MM.1S (cell line): ENCODE measurements at regions not wholly inside any gene's neighbourhood (a gene's known extent, or its start where the extent isn't known, plus 50 kb on each side); places are given as distances from the start of the nearest gene placed in this dataset.
"Not testable (repeated sequence)": the region's sequence is repeated elsewhere in the genome, so short reads cannot be mapped to it uniquely, and the experiment has no call there.

ENCODE experiments used
- DNase-seq: peaks from one replicate; pipeline ENCODE4 v3.0.0-alpha.2; 2015
- H2AFZ ChIP-seq: fragments of 300-600 bp; sonication (generic); 2 replicates; pipeline ENCODE4 v1.6.0; 2016; ENCODE audit warnings: antibody characterized with exemption, low read length
- H3F3A ChIP-seq: fragments of 300-600 bp; sonication (generic); 2 replicates; pipeline ENCODE4 v1.6.1; 2016; ENCODE audit warnings: mild to moderate bottlenecking, antibody characterized with exemption, low read length, moderate library complexity, mixed read lengths; ENCODE audit not compliant: insufficient read depth
- H3K27ac ChIP-seq: fragments of 300-600 bp; sonication (generic); 2 replicates; pipeline ENCODE4 v1.5.1; 2016; ENCODE audit warnings: mild to moderate bottlenecking, low read length
- H3K27me3 ChIP-seq: fragments of 300-600 bp; sonication (generic); replicated peaks from 2 replicates; pipeline ENCODE4 v1.6.0; 2016; ENCODE audit warnings: low read length; ENCODE audit not compliant: insufficient read depth
- H3K36me3 ChIP-seq: fragments of 300-600 bp; sonication (generic); replicated peaks from 2 replicates; pipeline ENCODE4 v1.6.1; 2016; ENCODE audit warnings: mild to moderate bottlenecking, low read length, mixed read lengths; ENCODE audit not compliant: insufficient read depth
- H3K4me1 ChIP-seq: fragments of 300-600 bp; sonication (generic); 2 replicates; pipeline ENCODE4 v1.6.1; 2016; ENCODE audit warnings: low read length, mixed read lengths
- H3K4me2 ChIP-seq: fragments of 300-600 bp; sonication (generic); 2 replicates; pipeline ENCODE4 v1.6.0; 2016; ENCODE audit warnings: low read depth, low read length
- H3K4me3 ChIP-seq: fragments of 300-600 bp; sonication (generic); 2 replicates; pipeline ENCODE4 v1.5.1; 2016; ENCODE audit warnings: low read length, mixed read lengths
- H3K79me2 ChIP-seq: fragments of 300-600 bp; sonication (generic); 2 replicates; pipeline ENCODE4 v1.6.1; 2016; ENCODE audit warnings: mixed run types, low read length, mixed read lengths
- H3K9ac ChIP-seq: fragments of 300-600 bp; sonication (generic); 2 replicates; pipeline ENCODE4 v1.6.1; 2016; ENCODE audit warnings: low read length, mixed read lengths
- H3K9me2 ChIP-seq: fragments of 300-600 bp; sonication (generic); replicated peaks from 2 replicates; pipeline ENCODE4 v1.6.1; 2016; ENCODE audit warnings: mild to moderate bottlenecking, low read length, mixed read lengths; ENCODE audit not compliant: insufficient read depth
- H3K9me3 ChIP-seq: fragments of 300-600 bp; sonication (generic); replicated peaks from 2 replicates; pipeline ENCODE4 v1.6.1; 2016; ENCODE audit warnings: mild to moderate bottlenecking, low read length, mixed read lengths; ENCODE audit not compliant: insufficient read depth
- H4K20me1 ChIP-seq: fragments of 300-600 bp; sonication (generic); 2 replicates; pipeline ENCODE4 v1.6.1; 2016; ENCODE audit warnings: mild to moderate bottlenecking, low read length, moderate library complexity, mixed read lengths; ENCODE audit not compliant: insufficient read depth
- CTCF ChIP-seq: fragments of 300-600 bp; sonication (generic); IDR thresholded peaks from 2 replicates; pipeline ENCODE4 v1.5.1; 2016; ENCODE audit warnings: antibody characterized with exemption, low read length, mixed read lengths
- EZH2 ChIP-seq: fragments of 300-600 bp; sonication (generic); optimal IDR thresholded peaks from 2 replicates; pipeline ENCODE3; 2017; ENCODE audit warnings: low read depth, mild to moderate bottlenecking, antibody characterized with exemption, low read length, mixed read lengths
- EZH2phosphoT487 ChIP-seq: fragments of 300-600 bp; sonication (generic); IDR thresholded peaks from 2 replicates; pipeline ENCODE4 v1.6.1; 2018; ENCODE audit warnings: antibody characterized with exemption, low read length

- TF ChIP-seq CTCF (no peak), EZH2 (no peak), EZH2phosphoT487 (no peak)
- H3K9ac ChIP-seq = no peak overlapping the region
Observed at GRCh38 chr18:38494065-38494464, 928.5 kb upstream of the CELF4 start.

DNA sequence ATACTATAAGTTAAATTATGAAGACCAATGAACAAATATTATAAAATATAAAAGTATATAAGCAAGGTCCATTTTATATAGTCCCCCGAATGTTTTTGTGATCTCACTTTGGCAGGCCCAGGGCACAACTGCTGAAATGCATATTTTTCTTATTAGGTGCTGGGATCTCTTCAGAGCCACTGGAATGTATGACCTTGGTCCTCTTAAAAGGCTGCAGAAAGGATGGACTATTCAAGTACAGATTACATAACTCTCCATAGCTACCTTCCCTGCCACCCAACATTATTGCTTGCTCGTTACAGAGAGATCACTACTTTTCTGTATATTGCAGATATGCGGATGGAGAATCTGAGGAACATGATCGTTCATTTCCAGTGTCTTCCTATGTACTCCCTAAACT lies 925.6 kb upstream of the CELF4 start:
- H3K27ac ChIP-seq = no peak overlapping the region
- no peaks in the 10 kb centered on the region for H3K4me1 ChIP-seq
- no peaks in the 10 kb centered on the region for H3K9me2 ChIP-seq
- TF ChIP-seq EZH2phosphoT487 (no peak), EZH2 (no peak)
- H3F3A ChIP-seq = no peaks in the 10 kb centered on the region
- H2AFZ ChIP-seq = no peak overlapping the region
- H3K27me3 ChIP-seq = no peaks in the 10 kb centered on the region
- H3K9me3 ChIP-seq = 0 out of 2 replicates have a peak, but pooled peaks cover under 1% of the 10 kb centered on the region
- DNase-seq = no peak
- no peak overlapping the region for H3K4me3 ChIP-seq
- H3K9ac ChIP-seq = no peak overlapping the region
- H3K36me3 ChIP-seq = no peaks in the 10 kb centered on the region
- no peaks in the 10 kb centered on the region for H3K79me2 ChIP-seq
- H3K4me2 ChIP-seq = no peak overlapping the region
- no peaks in the 10 kb centered on the region for H4K20me1 ChIP-seq

More at GRCh38 chr18:38494065-38494464, 928.5 kb upstream of the CELF4 start:
- Histone ChIP-seq H3K4me2 (no peak overlapping the region), H2AFZ (no peak overlapping the region), H3F3A (no peaks in the 10 kb centered on the region), H3K27me3 (no peaks in the 10 kb centered on the region), H4K20me1 (no peaks in the 10 kb centered on the region), H3K36me3 (no peaks in the 10 kb centered on the region), H3K4me3 (no peak overlapping the region), H3K4me1 (no peaks in the 10 kb centered on the region), H3K79me2 (no peaks in the 10 kb centered on the region), H3K9me2 (no peaks in the 10 kb centered on the region), H3K9me3 (no peaks in the 10 kb centered on the region), H3K27ac (no peak overlapping the region)
- no peak for DNase-seq

GRCh38 chr18:38489721-38490120 lies 924.1 kb upstream of the CELF4 start:
- not testable (repeated sequence) for H3F3A ChIP-seq, H3K27me3 ChIP-seq, H3K4me2 ChIP-seq, H3K27ac ChIP-seq, H3K9me2 ChIP-seq, H3K4me1 ChIP-seq, H4K20me1 ChIP-seq, H3K9ac ChIP-seq, H2AFZ ChIP-seq, H3K9me3 ChIP-seq, H3K4me3 ChIP-seq, DNase-seq, H3K36me3 ChIP-seq, H3K79me2 ChIP-seq

- H4K20me1 ChIP-seq = no peaks in the 10 kb centered on the region
- no peaks in the 10 kb centered on the region for H3F3A ChIP-seq
- no peak overlapping the region for H3K27ac ChIP-seq
- no peaks in the 10 kb centered on the region for H3K79me2 ChIP-seq
- H3K4me2 ChIP-seq = no peak overlapping the region
- DNase-seq = no peak
- H3K27me3 ChIP-seq = no peaks in the 10 kb centered on the region
- TF ChIP-seq EZH2 (no peak), EZH2phosphoT487 (no peak), CTCF (no peak)
- no peaks in the 10 kb centered on the region for H3K4me1 ChIP-seq
- H3K9me3 ChIP-seq = 0 out of 2 replicates have a peak, but pooled peaks cover 3% of the 10 kb centered on the region
- no peak overlapping the region for H2AFZ ChIP-seq
- no peak overlapping the region for H3K4me3 ChIP-seq
- no peaks in the 10 kb centered on the region for H3K9me2 ChIP-seq
- H3K36me3 ChIP-seq = no peaks in the 10 kb centered on the region
- H3K9ac ChIP-seq = no peak overlapping the region
Observed at GRCh38 chr18:38487521-38487920, 921.9 kb upstream of the CELF4 start.
